ENCODE measurements at regions not wholly inside any gene's neighbourhood (a gene's known extent, or its start where the extent isn't known, plus 50 kb on each side); places are given as distances from the start of the nearest gene placed in this dataset.
"Not testable (repeated sequence)": the region's sequence is repeated elsewhere in the genome, so short reads cannot be mapped to it uniquely, and the experiment has no call there.

DNA sequence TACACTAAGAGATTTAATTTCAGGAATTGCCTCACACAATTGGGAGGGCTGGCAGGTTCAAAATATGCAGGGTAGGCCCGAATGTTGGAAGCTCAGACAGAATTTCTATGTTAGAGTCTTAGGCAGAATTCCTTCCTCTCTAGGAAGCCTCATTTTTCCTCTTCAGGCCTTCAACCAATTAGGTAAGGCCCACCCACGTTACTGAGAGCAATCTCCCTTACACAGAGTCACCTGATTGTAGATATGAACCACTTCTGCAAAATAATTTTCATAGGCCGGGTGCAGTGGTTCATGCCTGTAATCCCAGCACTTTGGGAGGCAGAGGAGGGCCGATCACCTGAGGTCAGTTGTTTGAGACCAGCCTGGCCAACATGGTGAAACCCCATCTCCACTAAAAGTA, 50.2 kb upstream of the HIVEP1 start:
- DNase-seq = no peak

GRCh38 chr6:11960909-11961779, 51.0 kb upstream of the HIVEP1 start:
- no peak for DNase-seq

DNA sequence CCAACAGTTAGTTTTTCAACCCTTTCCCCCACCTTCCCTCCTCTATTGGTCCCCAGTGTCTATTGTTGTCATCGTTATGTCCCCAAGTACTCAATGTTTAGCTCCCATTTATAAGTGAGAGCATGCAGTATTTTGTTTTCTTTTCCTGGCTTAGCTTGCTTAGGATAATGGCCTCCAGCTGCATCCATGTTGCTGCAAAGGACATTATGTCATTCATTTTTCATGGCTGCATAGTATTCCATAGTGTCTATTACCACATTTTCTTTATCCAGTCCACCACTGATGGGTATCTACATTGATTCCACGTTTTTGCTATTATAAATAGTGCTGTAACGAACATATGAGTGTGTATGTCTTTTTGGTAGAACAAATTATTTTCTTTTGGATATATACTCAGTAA, 55.3 kb upstream of the HIVEP1 start:
- no peak for DNase-seq

DNA sequence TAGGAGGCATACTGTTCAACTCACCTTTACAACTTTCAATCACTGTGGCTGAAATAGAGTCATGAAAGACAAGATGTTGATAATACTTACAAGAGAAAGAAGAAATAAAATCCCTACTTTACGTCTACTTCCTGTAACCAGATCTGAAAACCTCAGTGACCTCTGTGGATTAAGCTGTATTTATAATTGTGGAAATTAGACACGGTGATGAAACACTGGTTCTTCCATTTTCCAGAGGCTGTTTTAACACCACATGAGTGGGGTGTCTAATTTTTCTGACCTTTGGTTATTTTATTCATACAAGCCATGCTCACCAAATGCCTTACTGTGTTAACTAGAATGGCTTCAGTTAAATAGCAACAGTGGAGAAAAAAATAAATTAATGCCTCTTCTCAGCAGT, 58.5 kb upstream of the HIVEP1 start:
- no peak for DNase-seq

DNA sequence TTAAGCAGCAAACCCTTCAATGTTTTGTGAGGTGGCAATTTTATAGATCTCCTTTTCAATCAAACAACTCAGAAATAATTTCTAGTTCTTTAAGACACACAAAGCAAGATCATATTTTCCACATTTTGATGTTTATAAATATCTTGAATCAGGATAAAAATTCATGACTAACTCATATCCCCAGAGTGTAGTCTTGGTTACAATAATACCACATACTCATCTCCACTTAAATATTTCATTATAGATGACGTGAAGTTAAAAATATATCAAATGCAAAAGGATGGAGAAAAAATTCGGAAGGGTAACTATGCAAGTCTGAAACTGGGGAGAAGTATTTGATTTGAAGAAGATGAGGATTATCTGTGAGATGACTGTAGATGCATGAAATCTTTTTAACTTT, 59.8 kb upstream of the HIVEP1 start:
- DNase-seq = no peak

DNA sequence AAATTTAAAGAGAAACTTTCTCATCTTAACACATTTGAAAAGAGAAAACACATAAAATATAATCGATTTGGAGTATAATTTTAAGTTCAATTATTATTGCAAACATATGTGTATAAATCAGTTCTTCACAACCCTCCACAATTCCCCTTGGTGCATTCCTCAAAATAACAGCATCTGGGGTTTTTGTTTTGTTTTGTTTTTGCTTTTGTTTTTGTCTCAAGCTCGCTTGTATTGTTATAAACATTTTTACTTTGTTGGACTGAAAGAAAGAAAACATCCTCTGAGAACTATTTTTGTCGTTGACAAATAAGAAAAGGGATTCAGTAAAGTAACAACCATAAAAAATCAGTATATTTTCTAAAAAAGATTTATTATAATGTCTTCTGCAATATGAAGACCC, 60.2 kb upstream of the HIVEP1 start:
- DNase-seq = no peak

GRCh38 chr6:11950109-11950508, 62.0 kb upstream of the HIVEP1 start:
- no peak for DNase-seq

GRCh38 chr6:11947575-11947974, 64.5 kb upstream of the HIVEP1 start:
- DNase-seq = no peak

DNA sequence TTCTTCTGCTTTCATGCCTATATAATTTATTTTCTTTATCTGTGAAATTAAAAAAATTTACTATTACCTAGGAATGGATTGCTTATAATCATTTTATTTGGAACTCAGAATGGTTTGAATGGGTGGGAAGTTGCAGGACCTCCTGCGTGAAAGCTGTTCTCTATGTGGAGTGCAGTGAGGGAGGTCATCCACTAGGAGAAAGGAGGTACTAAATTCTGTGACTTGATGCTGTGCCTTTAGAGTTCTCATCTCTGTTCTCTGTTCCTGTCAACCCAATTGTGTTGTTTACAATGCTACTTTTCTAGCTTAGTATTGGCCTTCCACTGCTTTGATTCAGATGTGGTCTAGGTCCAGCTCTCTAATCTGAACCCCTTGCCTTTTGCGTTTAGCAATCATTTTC, 65.0 kb upstream of the HIVEP1 start:
- no peak for DNase-seq

DNA sequence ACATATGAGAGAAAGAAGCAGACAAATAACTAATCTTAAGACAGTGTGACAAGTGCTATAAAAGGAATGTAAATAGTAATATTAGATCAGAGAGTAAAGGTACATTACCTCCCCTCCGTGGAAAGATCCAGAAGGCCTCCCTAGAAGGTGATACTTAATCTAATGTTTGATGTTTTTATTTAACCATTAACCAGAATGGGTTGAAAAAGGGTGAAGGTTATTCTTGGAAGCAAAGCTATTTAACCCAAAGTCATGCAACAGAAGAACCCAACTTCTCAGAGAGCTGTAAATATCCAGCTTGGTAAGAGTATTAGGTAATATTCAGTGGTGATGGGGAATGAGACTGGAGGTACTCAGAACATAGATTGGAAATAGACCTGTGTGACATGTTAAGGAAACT, 68.0 kb upstream of the HIVEP1 start:
- DNase-seq = no peak

DNA sequence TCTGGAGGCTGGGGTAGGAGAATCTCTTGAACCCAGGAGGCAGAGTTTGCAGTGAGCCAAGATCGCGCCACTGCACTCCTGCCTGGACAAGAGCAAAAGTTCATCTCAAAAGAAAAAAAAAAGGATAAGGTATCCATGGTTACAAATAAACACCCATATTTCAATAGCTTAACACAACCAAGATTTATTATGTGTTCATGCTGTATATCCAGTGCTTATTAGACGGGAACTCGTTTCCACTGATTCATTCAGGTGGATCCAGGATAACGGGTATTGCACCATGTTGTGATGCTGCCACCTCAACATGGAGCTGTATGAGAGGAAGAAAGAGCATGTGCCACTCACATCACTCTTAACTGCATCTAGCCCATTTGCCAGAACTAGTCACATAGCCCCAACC, 69.1 kb upstream of the HIVEP1 start:
- DNase-seq = no peak

- DNase-seq = no peak
Observed at GRCh38 chr6:11942185-11942864, 69.8 kb upstream of the HIVEP1 start.

- not testable (repeated sequence) for DNase-seq
Observed at GRCh38 chr6:11940532-11941166, 71.5 kb upstream of the HIVEP1 start.

- DNase-seq = no peak
Observed at GRCh38 chr6:11938285-11938890, 73.7 kb upstream of the HIVEP1 start.

GRCh38 chr6:11934638-11935037, 77.5 kb upstream of the HIVEP1 start:
- no peak for DNase-seq

DNA sequence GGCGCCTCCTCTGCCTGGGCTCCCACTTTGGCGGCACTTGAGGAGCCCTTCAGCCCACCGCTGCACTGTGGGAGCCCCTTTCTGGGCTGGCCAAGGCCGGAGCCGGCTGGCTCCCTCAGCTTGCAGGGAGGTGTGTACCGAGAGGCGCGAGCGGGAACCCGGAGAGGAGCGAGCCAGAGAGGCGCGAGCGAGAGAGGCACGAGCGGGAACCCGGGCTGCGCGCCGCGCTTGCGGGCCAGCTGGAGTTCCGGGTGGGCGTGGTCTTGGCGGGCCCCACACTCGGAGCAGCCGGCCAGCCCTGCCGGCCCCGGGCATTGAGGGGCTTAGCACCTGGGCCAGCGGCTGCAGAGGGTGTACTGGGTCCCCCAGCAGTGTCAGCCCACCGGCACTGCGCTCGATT, 79.2 kb upstream of the HIVEP1 start:
- not testable (repeated sequence) for DNase-seq

- no peak for DNase-seq
Observed at GRCh38 chr6:11931296-11932035, 80.6 kb upstream of the HIVEP1 start.

GRCh38 chr6:11930834-11931233, 81.3 kb upstream of the HIVEP1 start:
- DNase-seq = not testable (repeated sequence)

DNA sequence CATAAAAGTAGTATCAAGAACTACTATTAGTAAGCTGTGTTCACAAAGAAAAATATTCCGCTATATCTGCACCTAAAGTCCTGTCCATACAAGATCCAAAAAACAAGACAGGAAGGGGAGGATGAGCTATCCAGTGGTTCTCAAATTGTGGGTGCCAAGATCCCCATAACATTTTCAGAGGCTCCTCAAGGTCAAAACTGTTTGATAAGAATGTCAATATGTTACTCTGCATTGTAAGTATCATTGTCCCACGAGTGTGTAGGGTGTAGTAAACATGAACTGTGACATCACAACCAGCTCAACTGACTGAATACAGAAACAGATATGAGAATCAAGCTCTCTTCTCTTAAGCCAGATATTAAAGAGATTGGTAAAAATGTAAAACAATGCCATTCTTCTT, 81.9 kb upstream of the HIVEP1 start:
- no peak for DNase-seq

DNA sequence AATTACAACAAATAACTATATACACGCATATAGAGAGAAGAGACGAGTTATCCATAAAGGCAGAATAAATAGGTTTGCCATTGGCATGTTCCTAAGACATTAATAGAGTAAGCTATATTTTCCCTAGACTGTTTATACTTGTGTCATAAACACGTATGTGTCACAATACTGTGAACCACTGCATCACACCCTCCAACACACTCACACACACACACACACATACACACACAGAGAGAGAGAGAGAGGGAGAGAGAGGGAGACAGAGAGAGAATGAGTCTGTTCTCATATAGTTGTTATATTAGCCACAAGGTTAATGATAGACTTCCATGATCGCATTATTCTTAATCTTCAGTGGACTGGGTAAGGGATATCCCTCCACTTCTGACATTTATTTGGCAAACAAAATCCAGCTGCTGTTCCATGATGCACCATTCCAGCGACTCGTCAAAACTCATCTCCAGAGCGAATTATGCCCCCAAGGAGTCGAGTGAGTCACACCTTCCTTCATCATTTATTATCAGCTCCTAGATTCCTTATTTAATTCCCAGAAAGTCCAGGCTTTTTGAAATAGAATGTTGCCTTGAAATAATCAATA, 82.8 kb upstream of the HIVEP1 start:
- no peak for DNase-seq

DNA sequence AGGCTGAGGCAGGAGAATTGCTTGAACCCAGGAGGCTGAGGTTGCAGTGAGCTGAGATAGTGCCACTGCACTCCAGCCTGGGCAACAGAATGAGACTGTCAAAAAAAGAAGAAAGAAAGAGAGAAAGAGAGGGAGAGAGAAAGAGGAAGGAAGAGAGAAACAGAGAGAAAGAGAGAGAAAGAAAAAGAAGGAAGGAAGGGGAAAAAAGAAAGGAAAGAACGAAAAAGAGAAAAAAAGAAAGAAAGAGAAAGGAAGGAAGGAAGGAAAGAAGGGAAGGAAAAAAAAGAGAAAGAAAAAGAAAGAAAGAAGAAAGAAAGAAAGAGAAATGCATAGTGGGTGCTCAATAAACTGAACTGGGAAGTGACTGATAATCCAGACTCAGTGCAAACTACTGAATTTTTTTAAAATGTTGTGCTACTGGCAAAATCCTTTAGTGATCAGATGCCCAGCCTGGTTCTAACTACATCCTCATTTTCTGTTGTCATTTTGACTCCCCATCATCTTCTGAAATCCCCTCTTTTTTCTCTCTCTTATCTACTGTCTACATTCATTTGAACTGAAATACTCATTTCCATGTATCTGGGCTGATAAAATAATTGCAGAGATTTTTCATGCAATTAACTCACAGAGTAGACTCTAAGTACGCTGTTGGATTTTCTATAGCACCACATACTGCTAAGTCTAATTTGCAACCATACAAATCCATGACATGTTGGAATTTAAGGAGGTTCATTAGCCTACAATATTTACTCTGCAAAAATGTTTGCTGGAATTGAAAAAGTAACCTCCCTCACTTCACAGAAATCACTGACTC, 85.3 kb upstream of the HIVEP1 start:
- no peak for DNase-seq
